CD8-positive, alpha-beta memory T cell (primary cell): ENCODE measurements at regions not wholly inside any gene's neighbourhood (a gene's known extent, or its start where the extent isn't known, plus 50 kb on each side); places are given as distances from the start of the nearest gene placed in this dataset.

ENCODE experiments used
- CTCF ChIA-PET: fragments of 350-600 bp; sonication (Branson Sonifier 250); formaldehyde crosslinking; loops from one replicate; lab custom pipeline; 2021; ENCODE audit warnings: antibody characterized with exemption; lab: Charles Lee
- POLR2A ChIA-PET: fragments of 350-600 bp; sonication (Branson Sonifier 250); formaldehyde crosslinking; loops from one replicate; lab custom pipeline; 2021; ENCODE audit warnings: antibody characterized with exemption; lab: Charles Lee
- DNase-seq, 5 donors: peaks; one replicate each; pipeline versions ENCODE4 v3.0.0 to v3.0.0-alpha.2; 2020 to 2022; ENCODE audit warnings: mixed read lengths in 1 of 5
- H3K27ac ChIP-seq: one replicate; pipeline ENCODE4 v1.7.0; 2013; ENCODE audit warnings: low read depth, mild to moderate bottlenecking, low read length, moderate library complexity
- H3K27me3 ChIP-seq: 2 replicates; pipeline ENCODE4 v1.7.0; 2013; ENCODE audit warnings: low read length, mild to moderate bottlenecking; ENCODE audit not compliant: insufficient read depth, poor library complexity, severe bottlenecking
- H3K36me3 ChIP-seq: 2 replicates; pipeline ENCODE4 v1.7.0; 2013; ENCODE audit warnings: mild to moderate bottlenecking, low read length, moderate library complexity; ENCODE audit not compliant: insufficient read depth
- H3K4me1 ChIP-seq: 2 replicates; pipeline ENCODE4 v1.7.0; 2013; ENCODE audit warnings: mild to moderate bottlenecking, low read length, moderate library complexity; ENCODE audit not compliant: insufficient read depth
- H3K4me3 ChIP-seq: 2 replicates; pipeline ENCODE4 v1.7.0; 2013; ENCODE audit warnings: mild to moderate bottlenecking, low read length
- H3K9me3 ChIP-seq: 2 replicates; pipeline ENCODE4 v1.7.0; 2013; ENCODE audit warnings: mild to moderate bottlenecking, low read length
- H3K27ac Mint-ChIP-seq, 8 donors: one replicate each; pipeline ENCODE4 v1.8.0; 2020 to 2021; ENCODE audit warnings: mixed read lengths in 8 of 8, mild to moderate bottlenecking in 6 of 8, inconsistent platforms in 3 of 8, moderate library complexity in 3 of 8
- H3K27me3 Mint-ChIP-seq, 2 donors: one replicate each; pipeline ENCODE4 v1.8.0; 2020 to 2021; ENCODE audit warnings: mixed read lengths in 2 of 2, mild to moderate bottlenecking in 1 of 2, moderate library complexity in 1 of 2
- H3K36me3 Mint-ChIP-seq, 3 donors: one replicate each; pipeline ENCODE4 v1.8.0; 2020 to 2021; ENCODE audit warnings: mixed read lengths in 3 of 3, inconsistent platforms in 1 of 3, mild to moderate bottlenecking in 1 of 3
- H3K4me1 Mint-ChIP-seq, 3 donors: one replicate each; pipeline ENCODE4 v1.8.0; 2020 to 2021; ENCODE audit warnings: mixed read lengths in 3 of 3, inconsistent platforms in 1 of 3, mild to moderate bottlenecking in 1 of 3
- H3K4me3 Mint-ChIP-seq, 7 donors: one replicate each; pipeline ENCODE4 v1.8.0; 2020 to 2021; ENCODE audit warnings: mixed read lengths in 7 of 7, mild to moderate bottlenecking in 6 of 7, moderate library complexity in 4 of 7, inconsistent platforms in 2 of 7
- H3K9me3 Mint-ChIP-seq, 5 donors: one replicate each; pipeline ENCODE4 v1.8.0; 2020 to 2022; ENCODE audit warnings: mixed read lengths in 5 of 5, mild to moderate bottlenecking in 3 of 5, moderate library complexity in 2 of 5, inconsistent platforms in 1 of 5

- Mint-ChIP-seq H3K36me3 (peaks cover 0 to 2% (median 0%) of the 10 kb centered on the region in 3 donors), H3K9me3 (peaks cover 0 to 2% (median 0%) of the 10 kb centered on the region in 5 donors), H3K27ac (no peak overlapping the region), H3K27me3 (no peaks in the 10 kb centered on the region), H3K4me3 (no peak overlapping the region), H3K4me1 (no peaks in the 10 kb centered on the region)
- Histone ChIP-seq H3K9me3 (no peaks in the 10 kb centered on the region), H3K27ac (no peak overlapping the region), H3K4me1 (no peaks in the 10 kb centered on the region), H3K4me3 (no peak overlapping the region), H3K36me3 (no peaks in the 10 kb centered on the region), H3K27me3 (no peaks in the 10 kb centered on the region)
- no peak for DNase-seq
- ChIA-PET POLR2A (no interaction called here), CTCF (no interaction called here)
Measured at GRCh38 chr11:82225502-82225901, 508.2 kb downstream of the FAM181B start.

GRCh38 chr11:82216927-82217570 is 516.6 kb downstream of the FAM181B start:
- DNase-seq, result no peak
- Histone ChIP-seq H3K9me3 (no peaks in the 10 kb centered on the region), H3K4me3 (no peak overlapping the region), H3K36me3 (no peaks in the 10 kb centered on the region), H3K27ac (no peak overlapping the region), H3K27me3 (no peaks in the 10 kb centered on the region), H3K4me1 (no peaks in the 10 kb centered on the region)
- Mint-ChIP-seq H3K4me3 (no peak overlapping the region), H3K36me3 (no peaks in the 10 kb centered on the region), H3K27ac (no peak overlapping the region), H3K9me3 (no peaks in the 10 kb centered on the region), H3K27me3 (peaks cover 0 to 4% of the 10 kb centered on the region in 2 donors), H3K4me1 (no peaks in the 10 kb centered on the region)
- ChIA-PET POLR2A (no interaction called here), CTCF (no interaction called here)

- Histone ChIP-seq H3K9me3 (no peaks in the 10 kb centered on the region), H3K27me3 (no peaks in the 10 kb centered on the region), H3K36me3 (no peaks in the 10 kb centered on the region), H3K4me3 (no peak overlapping the region), H3K27ac (no peak overlapping the region), H3K4me1 (no peaks in the 10 kb centered on the region)
- Mint-ChIP-seq H3K4me1 (no peaks in the 10 kb centered on the region), H3K9me3 (no peaks in the 10 kb centered on the region), H3K4me3 (no peak overlapping the region), H3K27me3 (peaks cover 0 to 4% of the 10 kb centered on the region in 2 donors), H3K36me3 (no peaks in the 10 kb centered on the region), H3K27ac (no peak overlapping the region)
- CTCF ChIA-PET, result no interaction called here
- DNase-seq, result no peak
- POLR2A ChIA-PET, result no interaction called here
Measured at GRCh38 chr11:82210011-82210410, 523.7 kb downstream of the FAM181B start.

- no peak overlapping the region for H3K27ac Mint-ChIP-seq
- Histone ChIP-seq H3K9me3 (no peaks in the 10 kb centered on the region), H3K4me3 (no peak overlapping the region), H3K27me3 (no peaks in the 10 kb centered on the region), H3K36me3 (no peaks in the 10 kb centered on the region), H3K27ac (no peak overlapping the region), H3K4me1 (no peaks in the 10 kb centered on the region)
- H3K4me1 Mint-ChIP-seq, result no peaks in the 10 kb centered on the region
- no peak overlapping the region for H3K4me3 Mint-ChIP-seq
- no peaks in the 10 kb centered on the region for H3K9me3 Mint-ChIP-seq
- no peaks in the 10 kb centered on the region for H3K36me3 Mint-ChIP-seq
- DNase-seq, result no peak
- ChIA-PET POLR2A (no interaction called here), CTCF (no interaction called here)
- H3K27me3 Mint-ChIP-seq, result no peaks in the 10 kb centered on the region
Measured at GRCh38 chr11:82195283-82195682, 538.4 kb downstream of the FAM181B start.

GRCh38 chr11:82194521-82194920 is 539.1 kb downstream of the FAM181B start:
- no peak overlapping the region for H3K27ac Mint-ChIP-seq
- POLR2A ChIA-PET, result no interaction called here
- H3K9me3 Mint-ChIP-seq, result no peaks in the 10 kb centered on the region
- H3K27me3 ChIP-seq, result no peaks in the 10 kb centered on the region
- CTCF ChIA-PET, result no interaction called here
- H3K4me1 ChIP-seq, result no peaks in the 10 kb centered on the region
- H3K27me3 Mint-ChIP-seq, result no peaks in the 10 kb centered on the region
- H3K4me1 Mint-ChIP-seq, result no peaks in the 10 kb centered on the region
- H3K9me3 ChIP-seq, result no peaks in the 10 kb centered on the region
- no peak overlapping the region for H3K27ac ChIP-seq
- no peak for DNase-seq
- H3K36me3 ChIP-seq, result no peaks in the 10 kb centered on the region
- H3K4me3 Mint-ChIP-seq, result no peak overlapping the region
- H3K36me3 Mint-ChIP-seq, result no peaks in the 10 kb centered on the region
- H3K4me3 ChIP-seq, result no peak overlapping the region

GRCh38 chr11:82191695-82192094 is 542.0 kb downstream of the FAM181B start:
- Histone ChIP-seq H3K27ac (no peak overlapping the region), H3K9me3 (no peaks in the 10 kb centered on the region), H3K27me3 (no peaks in the 10 kb centered on the region), H3K36me3 (no peaks in the 10 kb centered on the region), H3K4me3 (no peak overlapping the region), H3K4me1 (no peaks in the 10 kb centered on the region)
- Mint-ChIP-seq H3K9me3 (no peaks in the 10 kb centered on the region), H3K4me3 (no peak overlapping the region), H3K27ac (no peak overlapping the region), H3K36me3 (no peaks in the 10 kb centered on the region), H3K27me3 (peaks cover 0 to 2% of the 10 kb centered on the region in 2 donors), H3K4me1 (no peaks in the 10 kb centered on the region)
- CTCF ChIA-PET, result no interaction called here
- no peak for DNase-seq
- POLR2A ChIA-PET, result no interaction called here

GRCh38 chr11:82185925-82186324 is 547.7 kb downstream of the FAM181B start:
- H3K9me3 ChIP-seq, result no peaks in the 10 kb centered on the region
- ChIA-PET POLR2A (no interaction called here), CTCF (no interaction called here)
- H3K9me3 Mint-ChIP-seq, result no peaks in the 10 kb centered on the region
- no peaks in the 10 kb centered on the region for H3K27me3 ChIP-seq
- H3K36me3 ChIP-seq, result no peaks in the 10 kb centered on the region
- H3K4me3 Mint-ChIP-seq, result no peak overlapping the region
- no peaks in the 10 kb centered on the region for H3K4me1 Mint-ChIP-seq
- no peaks in the 10 kb centered on the region for H3K4me1 ChIP-seq
- H3K36me3 Mint-ChIP-seq, result no peaks in the 10 kb centered on the region
- no peak overlapping the region for H3K27ac ChIP-seq
- H3K27me3 Mint-ChIP-seq, result peaks cover 0 to 2% of the 10 kb centered on the region in 2 donors
- no peak overlapping the region for H3K4me3 ChIP-seq
- no peak for DNase-seq
- no peak overlapping the region for H3K27ac Mint-ChIP-seq

GRCh38 chr11:82184966-82185365 is 548.7 kb downstream of the FAM181B start:
- no peak for DNase-seq
- Histone ChIP-seq H3K27me3 (no peaks in the 10 kb centered on the region), H3K4me1 (no peaks in the 10 kb centered on the region), H3K4me3 (no peak overlapping the region), H3K9me3 (no peaks in the 10 kb centered on the region), H3K27ac (no peak overlapping the region), H3K36me3 (no peaks in the 10 kb centered on the region)
- POLR2A ChIA-PET, result no interaction called here
- Mint-ChIP-seq H3K27me3 (peaks cover 0 to 2% of the 10 kb centered on the region in 2 donors), H3K4me1 (no peaks in the 10 kb centered on the region), H3K4me3 (no peak overlapping the region), H3K36me3 (no peaks in the 10 kb centered on the region), H3K9me3 (no peaks in the 10 kb centered on the region), H3K27ac (no peak overlapping the region)
- CTCF ChIA-PET, result no interaction called here
